ENCODE measurements at regions not wholly inside any gene's neighbourhood (a gene's known extent, or its start where the extent isn't known, plus 50 kb on each side); places are given as distances from the start of the nearest gene placed in this dataset.

DNA sequence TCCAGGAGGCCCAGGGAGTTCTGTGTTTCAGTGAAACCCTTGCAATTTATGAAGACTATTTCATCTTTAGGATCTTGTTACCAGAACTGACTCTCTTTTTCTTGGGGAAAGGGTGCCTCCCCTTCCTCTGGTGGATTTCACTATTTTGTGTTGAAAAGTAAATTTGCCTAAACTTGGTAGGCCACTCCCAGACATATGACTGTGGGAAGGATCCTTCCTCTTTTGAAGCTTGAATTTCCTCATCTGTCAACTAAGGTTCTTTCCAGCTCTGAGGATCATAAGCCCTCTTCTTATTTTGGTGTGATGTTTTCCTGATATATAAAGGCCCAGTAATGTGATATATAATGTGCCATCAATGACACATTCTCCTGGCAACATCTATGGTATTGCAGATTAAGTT lies 59.1 kb upstream of the ZFAND5 start:
- Histone ChIP-seq H3K27me3 (ENCODE audit: control insufficient read depth, insufficient read depth, low read length) (no peaks in the 10 kb centered on the region), H3K9me3 (ENCODE audit: control insufficient read depth in 2 of 2, low read length in 2 of 2) (no peaks in the 10 kb centered on the region), H3K36me3 (ENCODE audit: control insufficient read depth, insufficient read depth, low read length) (no peaks in the 10 kb centered on the region), H3K27ac (ENCODE audit: insufficient read depth, low read length, poor library complexity, severe bottlenecking) (no peak overlapping the region), H3K4me1 (ENCODE audit: control insufficient read depth, insufficient read depth, low read length, poor library complexity, severe bottlenecking) (no peaks in the 10 kb centered on the region), H3K4me3 (ENCODE audit: low read depth, low read length) (no peak overlapping the region)
- no peak for ATAC-seq (ENCODE audit: low read depth in 2 of 2)
- H3K4me3 Mint-ChIP-seq = no peak overlapping the region
- peaks cover 0 to 3% (median 0%) of the 10 kb centered on the region in 7 donors for H3K9me3 Mint-ChIP-seq
- no peak overlapping the region for H3K27ac Mint-ChIP-seq
- H3K27me3 Mint-ChIP-seq = peaks cover 4% of the 10 kb centered on the region
- DNase-seq = no peak
- peaks cover 0 to 5% (median 0%) of the 10 kb centered on the region in 4 donors for H3K4me1 Mint-ChIP-seq
- H3K36me3 Mint-ChIP-seq = no peaks in the 10 kb centered on the region

DNA sequence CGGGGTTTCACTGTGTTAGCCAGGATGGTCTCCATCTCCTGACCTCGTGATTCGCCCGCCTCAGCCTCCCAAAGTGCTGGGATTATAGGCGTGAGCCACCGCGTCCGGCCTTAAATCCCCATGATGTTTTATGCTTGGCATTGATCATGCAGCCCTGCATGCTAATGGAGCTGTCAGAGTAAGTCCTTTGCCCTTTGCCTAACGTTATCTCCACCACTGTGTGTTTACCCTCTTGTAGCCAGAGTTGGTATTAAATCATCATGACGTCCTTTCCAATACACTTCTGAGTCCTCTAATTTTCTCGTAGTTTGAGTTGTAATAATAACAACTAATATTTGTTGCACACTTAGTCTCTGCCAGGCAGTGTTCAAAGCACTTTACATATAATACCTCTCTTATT lies 57.2 kb upstream of the ZFAND5 start:
- H3K27me3 Mint-ChIP-seq = no peaks in the 10 kb centered on the region
- Histone ChIP-seq H3K36me3 (ENCODE audit: control insufficient read depth, insufficient read depth, low read length) (no peaks in the 10 kb centered on the region), H3K4me3 (ENCODE audit: low read depth, low read length) (no peak overlapping the region), H3K27me3 (ENCODE audit: control insufficient read depth, insufficient read depth, low read length) (no peaks in the 10 kb centered on the region), H3K27ac (ENCODE audit: insufficient read depth, low read length, poor library complexity, severe bottlenecking) (no peak overlapping the region), H3K9me3 (ENCODE audit: control insufficient read depth in 2 of 2, low read length in 2 of 2) (no peaks in the 10 kb centered on the region), H3K4me1 (ENCODE audit: control insufficient read depth, insufficient read depth, low read length, poor library complexity, severe bottlenecking) (no peaks in the 10 kb centered on the region)
- H3K4me3 Mint-ChIP-seq = no peak overlapping the region
- H3K9me3 Mint-ChIP-seq = peaks cover 0 to 3% (median 0%) of the 10 kb centered on the region in 7 donors
- no peaks in the 10 kb centered on the region for H3K36me3 Mint-ChIP-seq
- DNase-seq (no peak), ATAC-seq (ENCODE audit: low read depth in 2 of 2) (no peak)
- H3K4me1 Mint-ChIP-seq = peaks cover 0 to 5% (median 0%) of the 10 kb centered on the region in 4 donors
- H3K27ac Mint-ChIP-seq = no peak overlapping the region

DNA sequence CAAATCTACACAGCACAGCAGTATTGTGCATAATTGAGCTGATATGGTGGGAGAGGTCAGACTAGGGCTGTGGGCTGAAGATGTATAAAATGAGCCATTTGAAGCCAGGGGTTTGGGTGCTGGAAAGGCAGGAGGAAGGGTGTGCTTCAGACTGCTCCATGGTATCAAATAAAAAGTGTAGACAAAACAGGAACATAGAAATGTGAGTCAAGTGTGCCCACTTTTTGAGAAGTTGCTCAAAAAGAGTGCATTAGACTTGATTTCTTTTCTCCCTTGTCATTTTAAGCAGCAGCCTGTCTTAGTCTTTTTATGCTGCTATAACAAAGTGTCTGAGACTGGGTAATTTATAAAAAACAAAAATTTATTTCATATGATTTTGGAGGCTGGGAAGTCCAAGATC lies 55.8 kb upstream of the ZFAND5 start:
- H3K4me1 Mint-ChIP-seq = peaks cover 0 to 5% (median 0%) of the 10 kb centered on the region in 4 donors
- no peak for ATAC-seq (ENCODE audit: low read depth in 2 of 2)
- H3K4me3 Mint-ChIP-seq = no peak overlapping the region

DNA sequence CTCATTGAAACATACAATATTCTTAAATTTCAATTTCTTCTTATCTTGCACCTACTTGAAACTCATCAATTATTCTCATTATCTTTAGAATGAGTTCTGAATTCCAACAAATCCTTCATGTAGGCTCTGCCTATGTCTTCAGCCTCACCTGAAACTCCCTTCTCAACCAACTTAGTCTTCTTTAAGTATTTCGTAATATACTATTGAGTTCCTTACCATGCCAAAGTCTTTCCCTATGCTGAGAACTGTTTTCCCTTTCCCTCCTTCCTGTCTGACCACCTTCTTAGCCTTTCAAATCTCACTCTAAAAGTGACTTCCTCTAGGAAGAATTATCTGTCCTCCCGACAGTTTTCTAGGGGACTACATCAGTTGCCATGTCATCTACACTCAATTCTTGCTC lies 50.9 kb upstream of the ZFAND5 start:
- ATAC-seq (ENCODE audit: low read depth in 2 of 2) (no peak), DNase-seq (no peak)
- Mint-ChIP-seq H3K4me3 (no peak overlapping the region), H3K4me1 (no peaks in the 10 kb centered on the region), H3K36me3 (no peaks in the 10 kb centered on the region), H3K27ac (no peak overlapping the region), H3K9me3 (no peaks in the 10 kb centered on the region), H3K27me3 (no peaks in the 10 kb centered on the region)
- H3K4me1 ChIP-seq (ENCODE audit: control insufficient read depth, insufficient read depth, low read length, poor library complexity, severe bottlenecking) = no peaks in the 10 kb centered on the region
- no peak overlapping the region for H3K4me3 ChIP-seq (ENCODE audit: low read depth, low read length)
- no peaks in the 10 kb centered on the region for H3K27me3 ChIP-seq (ENCODE audit: control insufficient read depth, insufficient read depth, low read length)
- no peaks in the 10 kb centered on the region for H3K36me3 ChIP-seq (ENCODE audit: control insufficient read depth, insufficient read depth, low read length)
- H3K9me3 ChIP-seq (ENCODE audit: control insufficient read depth in 2 of 2, low read length in 2 of 2) = no peaks in the 10 kb centered on the region
- no peak overlapping the region for H3K27ac ChIP-seq (ENCODE audit: insufficient read depth, low read length, poor library complexity, severe bottlenecking)

More for the DNA sequence above, 55.8 kb upstream of the ZFAND5 start:
- H3K9me3 ChIP-seq (ENCODE audit: control insufficient read depth in 2 of 2, low read length in 2 of 2) = no peaks in the 10 kb centered on the region
- no peaks in the 10 kb centered on the region for H3K27me3 ChIP-seq (ENCODE audit: control insufficient read depth, insufficient read depth, low read length)
- no peak overlapping the region for H3K27ac ChIP-seq (ENCODE audit: insufficient read depth, low read length, poor library complexity, severe bottlenecking)
- no peak overlapping the region for H3K4me3 ChIP-seq (ENCODE audit: low read depth, low read length)
- Mint-ChIP-seq H3K36me3 (no peaks in the 10 kb centered on the region), H3K27ac (no peak overlapping the region), H3K9me3 (no peaks in the 10 kb centered on the region), H3K27me3 (no peaks in the 10 kb centered on the region)
- H3K36me3 ChIP-seq (ENCODE audit: control insufficient read depth, insufficient read depth, low read length) = no peaks in the 10 kb centered on the region
- DNase-seq = no peak
- no peaks in the 10 kb centered on the region for H3K4me1 ChIP-seq (ENCODE audit: control insufficient read depth, insufficient read depth, low read length, poor library complexity, severe bottlenecking)

DNA sequence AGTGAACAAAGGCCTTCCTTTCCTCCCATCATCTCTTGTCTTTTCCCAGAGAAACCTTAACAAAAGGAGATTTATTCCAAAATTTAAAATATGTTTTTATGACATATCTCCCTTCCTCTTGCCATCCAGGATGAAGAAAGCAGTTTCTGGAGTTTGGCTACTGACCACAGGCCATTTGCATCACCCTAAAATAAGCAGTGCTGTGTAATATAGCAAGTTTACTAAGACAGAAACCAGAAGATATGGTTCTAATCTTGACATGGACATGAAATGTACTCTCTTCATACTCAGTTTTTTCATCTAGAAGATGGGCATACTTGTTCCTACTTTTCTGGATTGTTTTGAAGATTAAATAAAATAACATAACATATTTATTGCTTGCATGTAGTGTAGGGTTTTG lies 50.2 kb upstream of the ZFAND5 start:
- Mint-ChIP-seq H3K4me3 (no peak overlapping the region), H3K27ac (no peak overlapping the region), H3K4me1 (no peaks in the 10 kb centered on the region), H3K9me3 (no peaks in the 10 kb centered on the region), H3K27me3 (no peaks in the 10 kb centered on the region), H3K36me3 (no peaks in the 10 kb centered on the region)
- Histone ChIP-seq H3K27ac (ENCODE audit: insufficient read depth, low read length, poor library complexity, severe bottlenecking) (no peak overlapping the region), H3K27me3 (ENCODE audit: control insufficient read depth, insufficient read depth, low read length) (no peaks in the 10 kb centered on the region), H3K9me3 (ENCODE audit: control insufficient read depth in 2 of 2, low read length in 2 of 2) (no peaks in the 10 kb centered on the region), H3K36me3 (ENCODE audit: control insufficient read depth, insufficient read depth, low read length) (no peaks in the 10 kb centered on the region), H3K4me1 (ENCODE audit: control insufficient read depth, insufficient read depth, low read length, poor library complexity, severe bottlenecking) (no peaks in the 10 kb centered on the region), H3K4me3 (ENCODE audit: low read depth, low read length) (no peak overlapping the region)
- DNase-seq = no peak
- ATAC-seq (ENCODE audit: low read depth in 2 of 2) = no peak
